ENCODE measurements at regions not wholly inside any gene's neighbourhood (a gene's known extent, or its start where the extent isn't known, plus 50 kb on each side); places are given as distances from the start of the nearest gene placed in this dataset.

DNA sequence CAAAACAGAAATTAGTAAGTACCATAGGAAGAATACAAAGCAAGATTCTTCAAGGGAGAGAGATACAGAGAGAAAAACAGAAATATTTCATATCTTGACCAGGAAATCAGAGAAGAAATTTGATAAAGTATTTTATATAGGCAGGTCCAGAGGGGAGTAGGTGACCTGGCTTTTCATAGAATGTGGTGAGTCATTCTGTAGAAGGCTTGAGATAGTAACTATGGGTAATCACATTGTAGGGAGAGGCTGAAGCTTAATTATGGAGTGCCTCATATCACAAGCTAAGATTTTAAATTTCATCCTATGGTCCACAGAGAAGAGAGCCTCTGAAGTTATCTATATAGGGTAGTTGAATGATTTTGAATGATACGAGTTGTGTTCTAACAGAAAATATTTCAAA, 195.0 kb upstream of the CYRIA start:
- TF ChIP-seq POLR2AphosphoS5 (IDR thresholded peaks at IDR 0.05; ENCODE audit: insufficient read depth in 1 of 2, low read depth in 1 of 2) (no peak), POLR2A (IDR thresholded peaks at IDR 0.05) (no peak)
- TF ChIP-seq, protein P1, sequence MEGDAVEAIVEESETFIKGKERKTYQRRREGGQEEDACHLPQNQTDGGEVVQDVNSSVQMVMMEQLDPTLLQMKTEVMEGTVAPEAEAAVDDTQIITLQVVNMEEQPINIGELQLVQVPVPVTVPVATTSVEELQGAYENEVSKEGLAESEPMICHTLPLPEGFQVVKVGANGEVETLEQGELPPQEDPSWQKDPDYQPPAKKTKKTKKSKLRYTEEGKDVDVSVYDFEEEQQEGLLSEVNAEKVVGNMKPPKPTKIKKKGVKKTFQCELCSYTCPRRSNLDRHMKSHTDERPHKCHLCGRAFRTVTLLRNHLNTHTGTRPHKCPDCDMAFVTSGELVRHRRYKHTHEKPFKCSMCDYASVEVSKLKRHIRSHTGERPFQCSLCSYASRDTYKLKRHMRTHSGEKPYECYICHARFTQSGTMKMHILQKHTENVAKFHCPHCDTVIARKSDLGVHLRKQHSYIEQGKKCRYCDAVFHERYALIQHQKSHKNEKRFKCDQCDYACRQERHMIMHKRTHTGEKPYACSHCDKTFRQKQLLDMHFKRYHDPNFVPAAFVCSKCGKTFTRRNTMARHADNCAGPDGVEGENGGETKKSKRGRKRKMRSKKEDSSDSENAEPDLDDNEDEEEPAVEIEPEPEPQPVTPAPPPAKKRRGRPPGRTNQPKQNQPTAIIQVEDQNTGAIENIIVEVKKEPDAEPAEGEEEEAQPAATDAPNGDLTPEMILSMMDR (IDR thresholded peaks at IDR 0.05), result no peak
